DND-41 (cell line): ENCODE measurements at regions not wholly inside any gene's neighbourhood (a gene's known extent, or its start where the extent isn't known, plus 50 kb on each side); places are given as distances from the start of the nearest gene placed in this dataset.

Experiments used
- CTCF ChIP-seq: IDR thresholded peaks from 2 replicates; pipeline ENCODE4 v1.5.1; 2012; ENCODE audit warnings: borderline replicate concordance, low read length, moderate library complexity, mild to moderate bottlenecking; ENCODE audit not compliant: poor library complexity, severe bottlenecking; ENCODE audit errors: extremely low read depth
- EZH2 ChIP-seq: IDR thresholded peaks from 3 replicates; pipeline ENCODE4 v1.6.1; 2012; ENCODE audit warnings: borderline replicate concordance, low read depth, mild to moderate bottlenecking, moderate library complexity, low read length, inconsistent platforms; ENCODE audit not compliant: severe bottlenecking

GRCh38 chr5:174283211-174284005 is 237.9 kb downstream of the NSG2 start:
- no peak for TF ChIP-seq EZH2
- no peak for TF ChIP-seq CTCF
